ENCODE measurements at regions not wholly inside any gene's neighbourhood (a gene's known extent, or its start where the extent isn't known, plus 50 kb on each side); places are given as distances from the start of the nearest gene placed in this dataset.

GRCh38 chr6:74750826-74751225, 455.0 kb downstream of the COL12A1 start:
- TF ChIP-seq CTCF (IDR thresholded peaks at IDR 0.05; ENCODE audit: low read depth, low read length, poor library complexity, severe bottlenecking) (no peak), EZH2phosphoT487 (IDR thresholded peaks at IDR 0.05; ENCODE audit: borderline replicate concordance, low read length) (no peak)
